Transverse colon (tissue), 3 donors: ENCODE measurements at regions not wholly inside any gene's neighbourhood (a gene's known extent, or its start where the extent isn't known, plus 50 kb on each side); places are given as distances from the start of the nearest gene placed in this dataset.

Experiments used
- CTCF ChIP-seq, 5 experiments: fragments of 200-600 bp in 3 of 5; fragments of 450-650 bp in 2 of 5; sonication (generic) in 3 of 5; IDR thresholded peaks; 1 replicate in 2 of 5; 2 replicates in 3 of 5; pipeline ENCODE4 v1.5.1; 2016 to 2017; ENCODE audit warnings: antibody characterized with exemption in 5 of 5, inconsistent platforms in 3 of 5, mild to moderate bottlenecking in 2 of 5, moderate library complexity in 1 of 5
- EP300 ChIP-seq: sonication (generic); formaldehyde crosslinking; IDR thresholded peaks from one replicate; pipeline ENCODE4 v1.6.1; 2017; ENCODE audit warnings: antibody characterized with exemption, low read depth
- POLR2A ChIP-seq: fragments of 450-650 bp; IDR thresholded peaks from one replicate; pipeline ENCODE4 v1.6.1; 2016; ENCODE audit warnings: antibody characterized with exemption, mild to moderate bottlenecking, moderate library complexity

- no peak for TF ChIP-seq CTCF (IDR thresholded peaks at IDR 0.05)
- no peak for TF ChIP-seq POLR2A
- TF ChIP-seq EP300, result no peak
These were observed 133.0 kb upstream of the PCBD1 start for GRCh38 chr10:71021402-71021801.
